ENCODE measurements at regions not wholly inside any gene's neighbourhood (a gene's known extent, or its start where the extent isn't known, plus 50 kb on each side); places are given as distances from the start of the nearest gene placed in this dataset.

DNA sequence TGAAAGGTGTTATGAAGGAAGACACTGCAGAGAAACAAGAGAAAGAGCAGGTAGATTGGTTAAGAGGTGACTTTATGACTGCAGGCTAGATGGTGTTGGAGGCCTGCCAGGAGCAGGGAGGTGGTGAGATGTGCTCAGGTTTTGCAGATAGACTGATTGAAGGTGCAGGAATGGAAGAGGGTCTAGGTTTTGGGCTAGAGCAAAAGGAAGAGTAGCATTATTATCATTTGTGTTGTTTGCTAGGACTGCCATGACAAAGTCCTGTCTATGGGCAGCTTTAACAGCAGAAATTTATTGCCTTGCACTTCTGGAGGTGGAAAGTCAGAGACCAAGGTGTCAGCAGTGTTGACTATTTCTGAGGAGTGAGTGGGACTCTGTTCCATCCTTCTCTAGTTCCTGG, 172.9 kb upstream of the SOX11 start:
- Histone ChIP-seq H3K36me3 (no peaks in the 10 kb centered on the region), H3K4me1 (no peaks in the 10 kb centered on the region), H3K27me3 (no peaks in the 10 kb centered on the region), H3K4me3 (no peak overlapping the region), H3K27ac (no peak overlapping the region), H3K9me3 (no peaks in the 10 kb centered on the region)
- intact Hi-C loops (cut with DNase I; ENCODE audit: low total_unique reads), result no loop called here
- TF ChIP-seq, protein P1, sequence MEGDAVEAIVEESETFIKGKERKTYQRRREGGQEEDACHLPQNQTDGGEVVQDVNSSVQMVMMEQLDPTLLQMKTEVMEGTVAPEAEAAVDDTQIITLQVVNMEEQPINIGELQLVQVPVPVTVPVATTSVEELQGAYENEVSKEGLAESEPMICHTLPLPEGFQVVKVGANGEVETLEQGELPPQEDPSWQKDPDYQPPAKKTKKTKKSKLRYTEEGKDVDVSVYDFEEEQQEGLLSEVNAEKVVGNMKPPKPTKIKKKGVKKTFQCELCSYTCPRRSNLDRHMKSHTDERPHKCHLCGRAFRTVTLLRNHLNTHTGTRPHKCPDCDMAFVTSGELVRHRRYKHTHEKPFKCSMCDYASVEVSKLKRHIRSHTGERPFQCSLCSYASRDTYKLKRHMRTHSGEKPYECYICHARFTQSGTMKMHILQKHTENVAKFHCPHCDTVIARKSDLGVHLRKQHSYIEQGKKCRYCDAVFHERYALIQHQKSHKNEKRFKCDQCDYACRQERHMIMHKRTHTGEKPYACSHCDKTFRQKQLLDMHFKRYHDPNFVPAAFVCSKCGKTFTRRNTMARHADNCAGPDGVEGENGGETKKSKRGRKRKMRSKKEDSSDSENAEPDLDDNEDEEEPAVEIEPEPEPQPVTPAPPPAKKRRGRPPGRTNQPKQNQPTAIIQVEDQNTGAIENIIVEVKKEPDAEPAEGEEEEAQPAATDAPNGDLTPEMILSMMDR (IDR thresholded peaks at IDR 0.05), result no peak
- TF ChIP-seq POLR2A (IDR thresholded peaks at IDR 0.05), result no peak
- no peak for TF ChIP-seq POLR2AphosphoS5 (IDR thresholded peaks at IDR 0.05)
- DNase-seq (ENCODE audit: low spot score in 2 of 2), result no peak

DNA sequence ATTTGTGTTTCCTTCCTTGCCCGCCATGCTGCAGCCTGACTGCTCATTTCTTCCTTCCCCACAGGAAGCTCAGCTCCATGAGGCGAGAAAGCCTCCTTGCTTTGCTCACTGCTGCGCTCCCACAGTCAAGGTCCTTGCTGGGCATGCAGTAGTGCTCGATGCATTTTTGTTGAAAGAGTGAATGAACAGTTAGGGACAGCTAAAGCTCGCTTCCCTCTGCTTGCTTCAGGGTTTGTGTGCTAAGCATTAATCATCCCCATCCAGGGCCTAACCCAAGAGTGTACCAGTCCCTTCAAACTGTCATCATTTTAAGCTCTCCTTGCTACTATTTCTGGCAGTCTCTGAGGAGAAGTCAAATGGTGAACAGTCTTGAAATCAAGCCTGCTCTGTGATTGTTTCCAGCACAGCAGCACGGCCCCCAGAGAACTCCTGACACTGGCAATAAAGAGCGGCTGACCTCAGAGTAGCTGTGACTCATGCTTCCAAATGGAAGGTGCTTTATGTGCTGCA, 171.7 kb upstream of the SOX11 start:
- no peak for DNase-seq (ENCODE audit: low spot score in 2 of 2)
- Histone ChIP-seq H3K27me3 (no peaks in the 10 kb centered on the region), H3K9me3 (no peaks in the 10 kb centered on the region), H3K4me3 (no peak overlapping the region), H3K36me3 (no peaks in the 10 kb centered on the region), H3K4me1 (no peaks in the 10 kb centered on the region), H3K27ac (no peak overlapping the region)
- TF ChIP-seq POLR2AphosphoS5 (IDR thresholded peaks at IDR 0.05), result no peak
- no peak for TF ChIP-seq POLR2A (IDR thresholded peaks at IDR 0.05)
- TF ChIP-seq, protein P1 (IDR thresholded peaks at IDR 0.05), result no peak
- intact Hi-C loops (cut with DNase I; ENCODE audit: low total_unique reads), result no loop called here

DNA sequence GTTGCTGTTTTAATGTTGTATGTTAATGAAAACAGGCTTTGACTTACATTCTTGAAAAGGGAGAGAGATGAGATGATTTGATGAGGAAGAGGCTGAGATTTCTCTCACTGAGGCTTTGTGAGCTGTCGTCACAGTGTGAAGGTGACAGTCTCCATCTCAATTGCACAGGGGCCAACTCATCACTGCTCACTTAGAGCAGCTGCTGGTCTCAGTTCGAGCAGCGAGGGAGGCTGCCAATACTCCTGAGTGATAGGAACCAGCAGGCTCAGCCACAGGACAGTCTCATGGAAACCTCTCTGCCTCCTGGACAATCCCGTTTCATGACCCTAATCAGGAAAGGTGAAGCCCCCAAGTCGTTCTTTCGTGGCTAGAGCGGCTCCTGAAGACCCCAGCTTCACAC, 170.7 kb upstream of the SOX11 start:
- intact Hi-C loops (cut with DNase I; ENCODE audit: low total_unique reads), result no loop called here
- Histone ChIP-seq H3K36me3 (no peaks in the 10 kb centered on the region), H3K4me3 (no peak overlapping the region), H3K4me1 (no peaks in the 10 kb centered on the region), H3K9me3 (no peaks in the 10 kb centered on the region), H3K27ac (no peak overlapping the region), H3K27me3 (no peaks in the 10 kb centered on the region)
- DNase-seq (ENCODE audit: low spot score in 2 of 2), result no peak
- no peak for TF ChIP-seq POLR2A (IDR thresholded peaks at IDR 0.05)
- TF ChIP-seq, protein P1 (IDR thresholded peaks at IDR 0.05), result no peak
- TF ChIP-seq POLR2AphosphoS5 (IDR thresholded peaks at IDR 0.05), result no peak

DNA sequence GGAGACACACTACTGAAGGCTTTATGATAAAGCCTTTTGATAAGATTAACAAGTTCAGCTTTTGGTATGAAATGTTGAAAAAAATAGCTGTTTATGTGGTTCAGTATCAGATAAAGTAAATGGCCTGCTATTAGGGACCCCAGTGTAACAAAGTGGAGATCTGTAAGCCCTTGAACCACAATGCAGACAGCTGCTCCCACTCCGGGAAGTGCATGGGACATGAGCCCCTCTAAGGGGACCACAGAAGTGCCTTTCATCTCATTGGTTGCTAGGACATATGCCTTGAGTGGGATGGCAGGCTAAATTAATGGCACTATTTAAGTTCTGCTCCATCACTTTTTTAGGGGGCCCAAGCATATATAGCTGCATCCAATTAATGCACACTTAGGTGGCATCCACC, 167.6 kb upstream of the SOX11 start:
- no peaks in the 10 kb centered on the region for H3K9me3 ChIP-seq
- DNase-seq (ENCODE audit: low spot score in 2 of 2), result no peak
- no peak for TF ChIP-seq POLR2AphosphoS5 (IDR thresholded peaks at IDR 0.05)
- no peak for TF ChIP-seq POLR2A (IDR thresholded peaks at IDR 0.05)
- TF ChIP-seq, protein P1 (IDR thresholded peaks at IDR 0.05), result no peak
- no peak overlapping the region for H3K4me3 ChIP-seq
- intact Hi-C loops (cut with DNase I; ENCODE audit: low total_unique reads), result no loop called here
- H3K36me3 ChIP-seq, result no peaks in the 10 kb centered on the region
- no peaks in the 10 kb centered on the region for H3K27me3 ChIP-seq
- H3K4me1 ChIP-seq, result no peaks in the 10 kb centered on the region
- H3K27ac ChIP-seq, result no peak overlapping the region

DNA sequence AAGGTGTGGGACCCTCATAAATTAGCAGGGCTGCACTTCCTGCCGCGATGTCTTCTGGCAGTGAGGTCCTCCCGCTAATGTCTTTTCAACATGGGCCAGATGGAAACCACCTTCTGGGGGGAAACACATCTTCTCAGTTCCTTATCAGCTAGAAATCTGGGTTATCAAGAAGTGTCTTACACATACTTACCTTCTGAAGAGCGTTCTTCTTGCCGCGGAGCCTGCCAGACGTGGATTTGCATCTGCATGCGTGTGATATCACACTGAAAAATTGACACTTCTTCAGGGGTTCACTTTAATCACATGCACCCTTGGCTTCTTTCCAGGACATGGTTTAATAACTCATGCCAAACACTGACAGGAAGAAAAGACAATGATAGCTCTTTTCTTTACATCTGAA, 163.5 kb upstream of the SOX11 start:
- no peaks in the 10 kb centered on the region for H3K4me1 ChIP-seq
- no peaks in the 10 kb centered on the region for H3K27me3 ChIP-seq
- H3K27ac ChIP-seq, result no peak overlapping the region
- no peaks in the 10 kb centered on the region for H3K36me3 ChIP-seq
- H3K4me3 ChIP-seq, result no peak overlapping the region
- no peaks in the 10 kb centered on the region for H3K9me3 ChIP-seq
- DNase-seq (ENCODE audit: low spot score in 2 of 2), result no peak
- TF ChIP-seq, protein P1 (IDR thresholded peaks at IDR 0.05), result no peak
- TF ChIP-seq POLR2A (IDR thresholded peaks at IDR 0.05) (no peak), POLR2AphosphoS5 (IDR thresholded peaks at IDR 0.05) (no peak)
- intact Hi-C loops (cut with DNase I; ENCODE audit: low total_unique reads), result no loop called here

Data from breast epithelium (tissue), 4 donors.